Spleen (tissue), 7 donors: ENCODE measurements at regions not wholly inside any gene's neighbourhood (a gene's known extent, or its start where the extent isn't known, plus 50 kb on each side); places are given as distances from the start of the nearest gene placed in this dataset.

Source experiments
- POLR2A ChIP-seq, 3 donors: fragments of 450-650 bp; IDR thresholded peaks; one replicate each; pipeline ENCODE4 v1.5.1; 2017; ENCODE audit warnings: antibody characterized with exemption in 3 of 3, mild to moderate bottlenecking in 1 of 3
- POLR2AphosphoS5 ChIP-seq, 3 donors: sonication (generic); formaldehyde crosslinking; IDR thresholded peaks; one replicate each; pipeline ENCODE4 v1.5.1; 2017; ENCODE audit warnings: antibody characterized with exemption in 3 of 3
- TF ChIP-seq, protein P1 (sequence below), 11 experiments: fragments of 200-600 bp in 7 of 11; fragments of 450-650 bp in 4 of 11; sonication (generic) in 4 of 11; IDR thresholded peaks in 8 of 11; conservative IDR thresholded peaks in 3 of 11; 1 replicate in 7 of 11; 2 replicates in 4 of 11; pipeline versions ENCODE4 v1.4.0 to v1.8.0; 2016 to 2021; ENCODE audit warnings: antibody characterized with exemption in 11 of 11, inconsistent platforms in 4 of 11, mild to moderate bottlenecking in 1 of 11
- donor health status: DM: no; HTN: no; CAD: no; lungs with moderate emphysema.
- donor health status: DM: no; HTN: no; CAD: no.
- donor health status: DM: no; HTN: no; CAD: no.

GRCh38 chr14:98701377-98701776 lies 570.6 kb downstream of the BCL11B start:
- TF ChIP-seq, protein P1, sequence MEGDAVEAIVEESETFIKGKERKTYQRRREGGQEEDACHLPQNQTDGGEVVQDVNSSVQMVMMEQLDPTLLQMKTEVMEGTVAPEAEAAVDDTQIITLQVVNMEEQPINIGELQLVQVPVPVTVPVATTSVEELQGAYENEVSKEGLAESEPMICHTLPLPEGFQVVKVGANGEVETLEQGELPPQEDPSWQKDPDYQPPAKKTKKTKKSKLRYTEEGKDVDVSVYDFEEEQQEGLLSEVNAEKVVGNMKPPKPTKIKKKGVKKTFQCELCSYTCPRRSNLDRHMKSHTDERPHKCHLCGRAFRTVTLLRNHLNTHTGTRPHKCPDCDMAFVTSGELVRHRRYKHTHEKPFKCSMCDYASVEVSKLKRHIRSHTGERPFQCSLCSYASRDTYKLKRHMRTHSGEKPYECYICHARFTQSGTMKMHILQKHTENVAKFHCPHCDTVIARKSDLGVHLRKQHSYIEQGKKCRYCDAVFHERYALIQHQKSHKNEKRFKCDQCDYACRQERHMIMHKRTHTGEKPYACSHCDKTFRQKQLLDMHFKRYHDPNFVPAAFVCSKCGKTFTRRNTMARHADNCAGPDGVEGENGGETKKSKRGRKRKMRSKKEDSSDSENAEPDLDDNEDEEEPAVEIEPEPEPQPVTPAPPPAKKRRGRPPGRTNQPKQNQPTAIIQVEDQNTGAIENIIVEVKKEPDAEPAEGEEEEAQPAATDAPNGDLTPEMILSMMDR (IDR thresholded peaks at IDR 0.05 in 8 of 11, conservative IDR thresholded peaks at IDR 0.05 in 3 of 11): no peak
- no peak for TF ChIP-seq POLR2A (IDR thresholded peaks at IDR 0.05)
- no peak for TF ChIP-seq POLR2AphosphoS5 (IDR thresholded peaks at IDR 0.05)
